SK-N-SH treated with all-trans-retinoic acid at 6 μM for 48 hours (cell line): ENCODE measurements at regions not wholly inside any gene's neighbourhood (a gene's known extent, or its start where the extent isn't known, plus 50 kb on each side); places are given as distances from the start of the nearest gene placed in this dataset.

Experiments
- BACH2 ChIP-seq: fragments of 250-450 bp; sonication (Bioruptor Pico); IDR thresholded peaks from 2 replicates; pipeline ENCODE4 v1.9.0; 2021; ENCODE audit warnings: mild to moderate bottlenecking, borderline replicate concordance
- RARB ChIP-seq: fragments of 250-450 bp; sonication (Bioruptor Pico); IDR thresholded peaks from 2 replicates; pipeline ENCODE4 v1.8.0; 2021; ENCODE audit warnings: mild to moderate bottlenecking, moderate library complexity
- ZC3H10 ChIP-seq: fragments of 250-450 bp; sonication (Bioruptor Pico); IDR thresholded peaks from 2 replicates; pipeline ENCODE4 v1.5.1; 2021; ENCODE audit warnings: mild to moderate bottlenecking, moderate library complexity

DNA sequence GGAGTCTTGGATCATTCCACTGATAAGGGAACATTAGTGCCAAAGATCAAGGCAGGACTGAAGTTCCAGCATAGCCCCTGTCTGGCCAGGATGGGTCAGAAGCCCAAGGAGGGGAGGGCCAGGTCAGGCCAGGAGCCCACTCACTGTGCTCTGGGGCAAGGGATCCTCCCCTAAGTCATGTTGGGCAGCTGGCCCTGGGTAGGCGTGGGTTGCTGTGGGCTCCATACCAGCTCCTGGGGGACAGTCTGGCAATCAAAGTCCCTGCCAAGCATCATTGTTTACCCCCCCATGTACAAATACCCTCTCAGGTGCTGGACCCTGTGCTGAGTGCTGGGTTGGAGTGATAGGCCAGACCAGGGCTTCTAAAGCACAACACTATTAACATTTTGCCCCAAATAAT lies 130.5 kb downstream of the IRX5 start:
- TF ChIP-seq RARB (CRISPR knock-in tag) (no peak), ZC3H10 (no peak), BACH2 (CRISPR knock-in tag) (no peak)
